ENCODE measurements at regions not wholly inside any gene's neighbourhood (a gene's known extent, or its start where the extent isn't known, plus 50 kb on each side); places are given as distances from the start of the nearest gene placed in this dataset.

- no peak overlapping the region for H3K4me3 ChIP-seq (ENCODE audit: low read depth, low read length, poor library complexity, severe bottlenecking)
- H3K27ac ChIP-seq (ENCODE audit: low read depth, low read length, poor library complexity, severe bottlenecking): no peak overlapping the region
Measured at GRCh38 chr6:144697801-144698200, 412.7 kb downstream of the UTRN start.

GRCh38 chr6:144702781-144703180 is 417.6 kb downstream of the UTRN start:
- TF ChIP-seq EZH2 (IDR thresholded peaks at IDR 0.05; ENCODE audit: borderline replicate concordance, low read length) (no peak), CTCF (IDR thresholded peaks at IDR 0.05; ENCODE audit: low read length) (no peak)
- no peaks in the 10 kb centered on the region for H3K79me2 ChIP-seq (ENCODE audit: insufficient read depth, low read length)
- no peak overlapping the region for H3K4me3 ChIP-seq (ENCODE audit: low read depth, low read length, poor library complexity, severe bottlenecking)
- no peak overlapping the region for H3K27ac ChIP-seq (ENCODE audit: low read depth, low read length, poor library complexity, severe bottlenecking)
- H3K4me2 ChIP-seq (ENCODE audit: low read length): no peak overlapping the region
- no peak overlapping the region for H3K9ac ChIP-seq (ENCODE audit: low read length)
- no peaks in the 10 kb centered on the region for H3K9me3 ChIP-seq (ENCODE audit: low read length)
- peaks cover 4% of the 10 kb centered on the region for H3K4me1 ChIP-seq (ENCODE audit: insufficient read depth, low read length, severe bottlenecking)
- no peaks in the 10 kb centered on the region for H3K36me3 ChIP-seq (ENCODE audit: insufficient read depth, low read length)
- H4K20me1 ChIP-seq (ENCODE audit: insufficient read depth, low read length): no peaks in the 10 kb centered on the region
- H3F3A ChIP-seq (ENCODE audit: insufficient read depth, low read length): no peaks in the 10 kb centered on the region
- no peaks in the 10 kb centered on the region for H3K27me3 ChIP-seq (ENCODE audit: insufficient read depth, low read length)
- H3K9me2 ChIP-seq (ENCODE audit: low read depth, low read length): no peaks in the 10 kb centered on the region
- H2AFZ ChIP-seq (ENCODE audit: low read length): no peak overlapping the region

More at GRCh38 chr6:144697801-144698200, 412.7 kb downstream of the UTRN start:
- Histone ChIP-seq H3K4me1 (ENCODE audit: insufficient read depth, low read length, severe bottlenecking) (peaks cover 17% of the 10 kb centered on the region), H3K9ac (ENCODE audit: low read length) (no peak overlapping the region), H3K27me3 (ENCODE audit: insufficient read depth, low read length) (no peaks in the 10 kb centered on the region), H3K79me2 (ENCODE audit: insufficient read depth, low read length) (0 out of 2 replicates have a peak, but pooled peaks cover 4% of the 10 kb centered on the region), H4K20me1 (ENCODE audit: insufficient read depth, low read length) (no peaks in the 10 kb centered on the region), H3K36me3 (ENCODE audit: insufficient read depth, low read length) (no peaks in the 10 kb centered on the region), H3K9me3 (ENCODE audit: low read length) (no peaks in the 10 kb centered on the region), H3K4me2 (ENCODE audit: low read length) (no peak overlapping the region; the same call in 1 of the 2 replicates), H3K9me2 (ENCODE audit: low read depth, low read length) (no peaks in the 10 kb centered on the region), H2AFZ (ENCODE audit: low read length) (no peak overlapping the region), H3F3A (ENCODE audit: insufficient read depth, low read length) (no peaks in the 10 kb centered on the region)
- no peak for TF ChIP-seq CTCF (IDR thresholded peaks at IDR 0.05; ENCODE audit: low read length)
- TF ChIP-seq EZH2 (IDR thresholded peaks at IDR 0.05; ENCODE audit: borderline replicate concordance, low read length): no peak

DNA sequence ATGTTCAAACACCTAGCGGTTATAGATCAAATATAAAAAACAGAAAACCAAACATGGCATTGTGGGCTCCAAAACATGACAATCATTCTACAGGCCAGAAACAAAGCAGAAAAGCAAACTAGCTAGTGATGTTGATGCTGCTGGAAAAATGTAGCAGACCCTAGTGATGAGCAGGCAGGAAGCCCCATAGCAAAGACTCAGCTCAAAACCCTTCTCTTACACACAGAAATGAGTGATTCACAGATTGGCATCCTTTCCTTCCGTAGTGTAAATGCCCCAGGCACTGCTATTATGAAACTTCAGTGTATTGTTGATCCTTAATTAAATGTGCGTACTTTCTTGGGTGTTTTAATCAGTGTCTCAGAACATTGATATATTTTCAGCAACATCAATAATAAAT is 425.1 kb downstream of the UTRN start:
- Histone ChIP-seq H4K20me1 (ENCODE audit: insufficient read depth, low read length) (no peaks in the 10 kb centered on the region), H3K9ac (ENCODE audit: low read length) (no peak overlapping the region), H3K4me1 (ENCODE audit: insufficient read depth, low read length, severe bottlenecking) (peaks cover 28% of the 10 kb centered on the region), H3F3A (ENCODE audit: insufficient read depth, low read length) (no peaks in the 10 kb centered on the region), H3K9me3 (ENCODE audit: low read length) (no peaks in the 10 kb centered on the region), H3K4me3 (ENCODE audit: low read depth, low read length, poor library complexity, severe bottlenecking) (no peak overlapping the region), H3K27ac (ENCODE audit: low read depth, low read length, poor library complexity, severe bottlenecking) (no peak overlapping the region), H3K4me2 (ENCODE audit: low read length) (no peak overlapping the region), H3K36me3 (ENCODE audit: insufficient read depth, low read length) (no peaks in the 10 kb centered on the region), H3K9me2 (ENCODE audit: low read depth, low read length) (no peaks in the 10 kb centered on the region), H3K27me3 (ENCODE audit: insufficient read depth, low read length) (no peaks in the 10 kb centered on the region), H2AFZ (ENCODE audit: low read length) (no peak overlapping the region), H3K79me2 (ENCODE audit: insufficient read depth, low read length) (no peaks in the 10 kb centered on the region)
- TF ChIP-seq CTCF (IDR thresholded peaks at IDR 0.05; ENCODE audit: low read length) (no peak), EZH2 (IDR thresholded peaks at IDR 0.05; ENCODE audit: borderline replicate concordance, low read length) (no peak)

Measured in OCI-LY1 (cell line).